Hepatocyte (in vitro differentiated cells): ENCODE measurements at regions not wholly inside any gene's neighbourhood (a gene's known extent, or its start where the extent isn't known, plus 50 kb on each side); places are given as distances from the start of the nearest gene placed in this dataset.

Experiments used
- DNase-seq: peaks from one replicate; pipeline ENCODE4 v3.0.0-alpha.2; 2016; ENCODE audit warnings: low spot score
- H2AFZ ChIP-seq: fragments of 200-600 bp; sonication (generic); 2 replicates; pipeline ENCODE4 v1.6.0; 2016; ENCODE audit warnings: antibody characterized with exemption, mild to moderate bottlenecking
- H3K27ac ChIP-seq: fragments of 200-600 bp; sonication (generic); 2 replicates; pipeline ENCODE4 v1.5.1; 2016; ENCODE audit warnings: mild to moderate bottlenecking
- H3K27me3 ChIP-seq: fragments of 200-600 bp; sonication (generic); 2 replicates; pipeline ENCODE4 v1.6.1; 2016
- H3K36me3 ChIP-seq: fragments of 200-600 bp; sonication (generic); replicated peaks from 2 replicates; pipeline ENCODE4 v1.5.1; 2016; ENCODE audit warnings: low read depth; ENCODE audit not compliant: insufficient read depth
- H3K4me1 ChIP-seq: fragments of 200-600 bp; sonication (generic); 2 replicates; pipeline ENCODE4 v1.5.1; 2016; ENCODE audit warnings: mild to moderate bottlenecking, moderate library complexity; ENCODE audit not compliant: insufficient read depth
- H3K4me2 ChIP-seq: fragments of 200-600 bp; sonication (generic); 2 replicates; pipeline ENCODE4 v1.6.0; 2016
- H3K4me3 ChIP-seq: fragments of 200-600 bp; sonication (generic); 2 replicates; pipeline ENCODE4 v1.5.1; 2016; ENCODE audit warnings: mild to moderate bottlenecking
- H3K79me2 ChIP-seq: fragments of 200-600 bp; sonication (generic); 2 replicates; pipeline ENCODE4 v1.6.0; 2017; ENCODE audit warnings: mild to moderate bottlenecking
- H3K9me2 ChIP-seq: fragments of 200-600 bp; sonication (generic); replicated peaks from 2 replicates; pipeline ENCODE4 v1.6.0; 2017; ENCODE audit warnings: mild to moderate bottlenecking; ENCODE audit not compliant: insufficient read depth
- H3K9me3 ChIP-seq: fragments of 200-600 bp; sonication (generic); 2 replicates; pipeline ENCODE4 v1.5.1; 2016; ENCODE audit warnings: low read depth, mild to moderate bottlenecking
- H4K20me1 ChIP-seq: fragments of 200-600 bp; sonication (generic); 2 replicates; pipeline ENCODE4 v1.6.0; 2016; ENCODE audit warnings: mild to moderate bottlenecking; ENCODE audit not compliant: insufficient read depth, poor library complexity, severe bottlenecking
- CTCF ChIP-seq: fragments of 200-600 bp; sonication (generic); IDR thresholded peaks from 2 replicates; pipeline ENCODE4 v1.5.1; 2016; ENCODE audit warnings: antibody characterized with exemption, mild to moderate bottlenecking; ENCODE audit not compliant: poor library complexity
- EZH2 ChIP-seq: fragments of 200-600 bp; sonication (generic); IDR thresholded peaks from 2 replicates; pipeline ENCODE4 v1.6.1; 2016; ENCODE audit warnings: antibody characterized with exemption, mild to moderate bottlenecking, borderline replicate concordance
- EZH2phosphoT487 ChIP-seq: fragments of 200-600 bp; sonication (generic); IDR thresholded peaks from one replicate; pipeline ENCODE4 v1.6.1; 2018; ENCODE audit warnings: antibody characterized with exemption, mild to moderate bottlenecking, low read depth, moderate library complexity; ENCODE audit not compliant: unreplicated experiment, severe bottlenecking
- WGBS: methylation state at CpG from one replicate; pipeline ENCODE4 v1.1.6; 2016; ENCODE audit warnings: low lambda C conversion rate; ENCODE audit errors: missing lambda C conversion rate; 5-methylcytosine and 5-hydroxymethylcytosine counted together

DNA sequence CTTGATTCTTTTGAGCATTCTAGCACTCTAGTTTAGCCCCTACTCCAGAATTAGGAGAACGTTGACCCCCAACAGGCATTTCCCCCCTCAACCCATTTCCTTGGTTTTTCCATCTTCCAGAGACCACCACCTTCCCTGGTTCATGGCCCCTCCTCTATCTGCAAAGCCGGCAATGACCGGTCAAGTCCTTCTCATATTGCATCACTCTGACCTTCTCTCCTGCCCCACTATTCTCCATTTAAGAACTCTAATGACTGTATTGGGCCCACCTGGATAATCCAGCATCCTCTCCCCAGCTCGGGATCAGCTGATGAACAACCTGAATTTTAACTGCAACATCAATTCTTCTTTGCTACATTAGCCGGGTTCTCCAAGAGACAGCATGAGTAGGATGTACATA lies 437.4 kb downstream of the NPHP4 start:
- Histone ChIP-seq H3K9me2 (no peaks in the 10 kb centered on the region), H3K79me2 (no peaks in the 10 kb centered on the region), H3K27ac (no peak overlapping the region), H3K4me2 (no peak overlapping the region), H3K36me3 (no peaks in the 10 kb centered on the region), H3K4me3 (no peak overlapping the region), H3K9me3 (no peaks in the 10 kb centered on the region), H3K27me3 (no peaks in the 10 kb centered on the region), H4K20me1 (no peaks in the 10 kb centered on the region), H2AFZ (no peak overlapping the region), H3K4me1 (no peaks in the 10 kb centered on the region)
- 75% methylated on average over 5 of the region's 5 CpGs for WGBS
- no peak for DNase-seq
- TF ChIP-seq EZH2 = no peak
- TF ChIP-seq EZH2phosphoT487 = no peak
- TF ChIP-seq CTCF = no peak

- no peak overlapping the region for H3K4me3 ChIP-seq
- no peaks in the 10 kb centered on the region for H4K20me1 ChIP-seq
- no peaks in the 10 kb centered on the region for H3K79me2 ChIP-seq
- WGBS = 71% methylated on average over 6 of the region's 6 CpGs
- H3K27ac ChIP-seq = no peak overlapping the region
- H3K4me1 ChIP-seq = no peaks in the 10 kb centered on the region
- H3K9me3 ChIP-seq = no peaks in the 10 kb centered on the region
- TF ChIP-seq CTCF (no peak), EZH2 (no peak)
- H3K27me3 ChIP-seq = no peaks in the 10 kb centered on the region
- H3K4me2 ChIP-seq = no peak overlapping the region
- H2AFZ ChIP-seq = no peak overlapping the region
- no peak for DNase-seq
- no peaks in the 10 kb centered on the region for H3K36me3 ChIP-seq
- no peaks in the 10 kb centered on the region for H3K9me2 ChIP-seq
Measured at GRCh38 chr1:5554111-5554510, 438.1 kb downstream of the NPHP4 start.

- no peak overlapping the region for H3K27ac ChIP-seq
- no peaks in the 10 kb centered on the region for H3K9me2 ChIP-seq
- H3K27me3 ChIP-seq = no peaks in the 10 kb centered on the region
- no peaks in the 10 kb centered on the region for H3K79me2 ChIP-seq
- H3K36me3 ChIP-seq = no peaks in the 10 kb centered on the region
- no peak overlapping the region for H3K4me2 ChIP-seq
- WGBS = 59% methylated on average over 3 of the region's 3 CpGs
- no peaks in the 10 kb centered on the region for H3K4me1 ChIP-seq
- H3K4me3 ChIP-seq = no peak overlapping the region
- no peaks in the 10 kb centered on the region for H3K9me3 ChIP-seq
- no peak overlapping the region for H2AFZ ChIP-seq
- no peak for DNase-seq
- no peaks in the 10 kb centered on the region for H4K20me1 ChIP-seq
- no peak for TF ChIP-seq EZH2phosphoT487
- no peak for TF ChIP-seq EZH2
- TF ChIP-seq CTCF = no peak
Measured at GRCh38 chr1:5552787-5553484, 439.3 kb downstream of the NPHP4 start.
